ENCODE measurements at regions not wholly inside any gene's neighbourhood (a gene's known extent, or its start where the extent isn't known, plus 50 kb on each side); places are given as distances from the start of the nearest gene placed in this dataset.
"Not testable (repeated sequence)": the region's sequence is repeated elsewhere in the genome, so short reads cannot be mapped to it uniquely, and the experiment has no call there.

GRCh38 chr11:89604281-89604680 is 105.8 kb upstream of the TRIM77 start:
- Histone ChIP-seq H2AFZ (ENCODE audit: low read depth, low read length, poor library complexity, severe bottlenecking) (no peak overlapping the region), H3K4me3 (replicated peaks in 1 of 2; ENCODE audit: low read depth in 1 of 2, low read length in 2 of 2) (no peak overlapping the region), H3K9me2 (ENCODE audit: insufficient read depth) (no peaks in the 10 kb centered on the region), H3K4me1 (ENCODE audit: control insufficient read depth in 1 of 2, insufficient read depth in 2 of 2, low read length in 2 of 2) (no peaks in the 10 kb centered on the region), H3K27me3 (ENCODE audit: insufficient read depth, low read length) (no peaks in the 10 kb centered on the region), H3K79me2 (ENCODE audit: insufficient read depth, low read length) (no peaks in the 10 kb centered on the region), H4K20me1 (ENCODE audit: insufficient read depth) (no peaks in the 10 kb centered on the region), H3K4me2 (ENCODE audit: low read length) (no peak overlapping the region), H3K27ac (ENCODE audit: low read depth, low read length) (no peak overlapping the region), H3K36me3 (ENCODE audit: control insufficient read depth in 1 of 2, insufficient read depth in 2 of 2, low read length in 2 of 2) (no peaks in the 10 kb centered on the region), H3K9ac (ENCODE audit: low read length) (no peak overlapping the region), H3K9me3 (ENCODE audit: control insufficient read depth in 1 of 2, insufficient read depth in 1 of 2, low read depth in 1 of 2, low read length in 2 of 2) (no peaks in the 10 kb centered on the region)
- BruUV-seq (replicated peaks), result no TSS peak
- intact Hi-C loops (cut with micrococcal nuclease), result no loop called here
- DNase-seq (ENCODE audit: low read depth, low spot score), result no peak
- ChIA-PET POLR2A (no interaction called here), CTCF (no interaction called here), RAD21 (ENCODE audit: low non-redundant PET in 1 of 2, low total read pairs in 2 of 2, uncharacterized antibody in 2 of 2, unreplicated experiment in 2 of 2) (no interaction called here)
- no peak for ATAC-seq
- TF ChIP-seq SIN3A (IDR thresholded peaks at IDR 0.05; ENCODE audit: low read depth) (no peak), CEBPB (IDR thresholded peaks at IDR 0.05; ENCODE audit: low read depth) (no peak), SP1 (IDR thresholded peaks at IDR 0.05; ENCODE audit: low read depth) (no peak), EZH2 (IDR thresholded peaks at IDR 0.05) (no peak), EGR1 (IDR thresholded peaks at IDR 0.05; ENCODE audit: low read depth) (no peak), ZFX (IDR thresholded peaks at IDR 0.05) (no peak), ZBTB33 (IDR thresholded peaks at IDR 0.05; ENCODE audit: extremely low read depth, insufficient replicate concordance, low read length) (no peak), ZNF274 (IDR thresholded peaks at IDR 0.05; ENCODE audit: low read depth, low read length) (no peak), CBX3 (IDR thresholded peaks at IDR 0.05; ENCODE audit: low read depth) (no peak), POLR2A (IDR thresholded peaks at IDR 0.05; ENCODE audit: borderline replicate concordance, extremely low read depth, insufficient read depth, insufficient read length) (no peak), SRF (IDR thresholded peaks at IDR 0.05; ENCODE audit: low read depth) (no peak), ATF3 (IDR thresholded peaks at IDR 0.05) (no peak), YY1 (IDR thresholded peaks at IDR 0.05; ENCODE audit: extremely low read depth, insufficient replicate concordance, low read depth, low read length) (no peak)

- H3K79me2 ChIP-seq (ENCODE audit: insufficient read depth, low read length); DNase-seq (ENCODE audit: low read depth, low spot score); H3K9ac ChIP-seq (ENCODE audit: low read length); BruUV-seq (replicated peaks); H2AFZ ChIP-seq (ENCODE audit: low read depth, low read length, poor library complexity, severe bottlenecking); CTCF ChIA-PET; RAD21 ChIA-PET (ENCODE audit: low non-redundant PET in 1 of 2, low total read pairs in 2 of 2, uncharacterized antibody in 2 of 2, unreplicated experiment in 2 of 2); H3K36me3 ChIP-seq (ENCODE audit: control insufficient read depth in 1 of 2, insufficient read depth in 2 of 2, low read length in 2 of 2); H3K9me2 ChIP-seq (ENCODE audit: insufficient read depth); intact Hi-C loops (cut with micrococcal nuclease); POLR2A ChIA-PET; H3K9me3 ChIP-seq (ENCODE audit: control insufficient read depth in 1 of 2, insufficient read depth in 1 of 2, low read depth in 1 of 2, low read length in 2 of 2); H3K4me1 ChIP-seq (ENCODE audit: control insufficient read depth in 1 of 2, insufficient read depth in 2 of 2, low read length in 2 of 2); H3K27ac ChIP-seq (ENCODE audit: low read depth, low read length); H3K4me3 ChIP-seq (replicated peaks in 1 of 2; ENCODE audit: low read depth in 1 of 2, low read length in 2 of 2); H3K4me2 ChIP-seq (ENCODE audit: low read length); H4K20me1 ChIP-seq (ENCODE audit: insufficient read depth); ATAC-seq; H3K27me3 ChIP-seq (ENCODE audit: insufficient read depth, low read length): not testable (repeated sequence)
Measured at GRCh38 chr11:89606845-89607244, 103.3 kb upstream of the TRIM77 start.

GRCh38 chr11:89607497-89607896 is 102.6 kb upstream of the TRIM77 start:
- H2AFZ ChIP-seq (ENCODE audit: low read depth, low read length, poor library complexity, severe bottlenecking); H3K27ac ChIP-seq (ENCODE audit: low read depth, low read length); H3K4me3 ChIP-seq (replicated peaks in 1 of 2; ENCODE audit: low read depth in 1 of 2, low read length in 2 of 2); H3K79me2 ChIP-seq (ENCODE audit: insufficient read depth, low read length); H4K20me1 ChIP-seq (ENCODE audit: insufficient read depth); H3K9ac ChIP-seq (ENCODE audit: low read length); CTCF ChIA-PET; intact Hi-C loops (cut with micrococcal nuclease); ATAC-seq; H3K9me2 ChIP-seq (ENCODE audit: insufficient read depth); RAD21 ChIA-PET (ENCODE audit: low non-redundant PET in 1 of 2, low total read pairs in 2 of 2, uncharacterized antibody in 2 of 2, unreplicated experiment in 2 of 2); H3K27me3 ChIP-seq (ENCODE audit: insufficient read depth, low read length); H3K9me3 ChIP-seq (ENCODE audit: control insufficient read depth in 1 of 2, insufficient read depth in 1 of 2, low read depth in 1 of 2, low read length in 2 of 2); DNase-seq (ENCODE audit: low read depth, low spot score); POLR2A ChIA-PET; BruUV-seq (replicated peaks); H3K4me2 ChIP-seq (ENCODE audit: low read length); H3K4me1 ChIP-seq (ENCODE audit: control insufficient read depth in 1 of 2, insufficient read depth in 2 of 2, low read length in 2 of 2); H3K36me3 ChIP-seq (ENCODE audit: control insufficient read depth in 1 of 2, insufficient read depth in 2 of 2, low read length in 2 of 2): not testable (repeated sequence)
